ENCODE measurements at regions not wholly inside any gene's neighbourhood (a gene's known extent, or its start where the extent isn't known, plus 50 kb on each side); places are given as distances from the start of the nearest gene placed in this dataset.
"Not testable (repeated sequence)": the region's sequence is repeated elsewhere in the genome, so short reads cannot be mapped to it uniquely, and the experiment has no call there.

DNA sequence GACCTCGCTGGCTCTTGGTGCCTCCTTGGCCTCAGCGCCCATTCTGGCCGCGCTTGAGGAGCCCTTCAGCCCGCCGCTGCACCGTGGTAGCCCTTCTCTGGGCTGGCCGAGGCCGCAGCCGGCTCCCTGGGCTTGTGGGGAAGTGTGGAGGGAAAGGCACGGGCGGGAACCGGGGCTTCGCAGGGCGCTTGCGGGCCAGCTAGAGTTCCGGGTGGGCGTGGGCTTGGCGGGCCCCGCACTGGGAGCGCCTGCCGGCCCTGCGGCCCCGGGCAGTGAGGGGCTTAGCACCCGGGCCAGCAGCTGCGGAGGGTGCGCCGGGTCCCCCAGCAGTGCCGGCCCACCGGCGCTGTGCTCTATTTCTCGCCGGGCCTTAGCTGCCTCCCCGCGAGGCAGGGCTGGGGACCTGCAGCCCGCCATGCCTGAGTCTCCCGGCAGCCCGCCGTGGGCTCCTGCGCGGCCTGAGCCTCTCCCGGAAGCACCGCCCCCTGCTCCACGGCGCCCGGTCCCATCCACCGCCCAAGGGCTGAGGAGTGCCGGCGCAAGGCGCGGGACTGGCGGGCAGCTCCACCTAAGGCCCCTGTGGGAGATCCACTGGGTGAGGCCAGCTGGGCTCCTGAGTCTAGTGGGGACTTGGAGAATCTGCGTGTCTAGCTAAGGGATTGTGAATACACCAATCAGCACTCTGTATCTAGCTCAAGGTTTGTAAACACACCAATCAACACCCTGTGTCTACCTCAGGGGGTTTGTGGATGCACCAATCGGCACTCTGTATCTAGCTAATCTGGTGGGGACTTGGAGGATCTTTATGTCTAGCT lies 141.1 kb downstream of the SLCO4C1 start:
- DNase-seq (ENCODE audit: low read depth in 4 of 4, low spot score in 3 of 4), result not testable (repeated sequence)

DNA sequence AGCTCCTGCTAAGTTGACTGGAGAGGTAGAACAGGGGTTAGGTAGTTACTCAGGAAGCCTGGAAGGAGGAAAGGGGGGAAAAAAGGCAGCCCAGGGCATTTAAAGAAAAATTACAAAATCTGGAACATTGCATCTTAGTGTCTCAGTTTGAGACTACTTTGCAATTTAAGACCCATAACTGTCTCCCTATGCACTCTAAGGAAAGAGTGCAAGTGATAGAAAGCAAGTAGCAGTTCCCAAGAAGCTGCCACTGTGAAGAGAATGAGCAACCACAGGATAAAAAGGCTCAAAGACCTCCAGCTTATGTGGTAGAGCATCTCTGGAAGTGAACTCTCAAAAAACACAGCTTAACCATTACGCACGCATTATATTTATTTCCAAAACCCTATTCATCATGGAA lies 141.8 kb downstream of the SLCO4C1 start:
- DNase-seq (ENCODE audit: low read depth in 4 of 4, low spot score in 3 of 4), result no peak

DNA sequence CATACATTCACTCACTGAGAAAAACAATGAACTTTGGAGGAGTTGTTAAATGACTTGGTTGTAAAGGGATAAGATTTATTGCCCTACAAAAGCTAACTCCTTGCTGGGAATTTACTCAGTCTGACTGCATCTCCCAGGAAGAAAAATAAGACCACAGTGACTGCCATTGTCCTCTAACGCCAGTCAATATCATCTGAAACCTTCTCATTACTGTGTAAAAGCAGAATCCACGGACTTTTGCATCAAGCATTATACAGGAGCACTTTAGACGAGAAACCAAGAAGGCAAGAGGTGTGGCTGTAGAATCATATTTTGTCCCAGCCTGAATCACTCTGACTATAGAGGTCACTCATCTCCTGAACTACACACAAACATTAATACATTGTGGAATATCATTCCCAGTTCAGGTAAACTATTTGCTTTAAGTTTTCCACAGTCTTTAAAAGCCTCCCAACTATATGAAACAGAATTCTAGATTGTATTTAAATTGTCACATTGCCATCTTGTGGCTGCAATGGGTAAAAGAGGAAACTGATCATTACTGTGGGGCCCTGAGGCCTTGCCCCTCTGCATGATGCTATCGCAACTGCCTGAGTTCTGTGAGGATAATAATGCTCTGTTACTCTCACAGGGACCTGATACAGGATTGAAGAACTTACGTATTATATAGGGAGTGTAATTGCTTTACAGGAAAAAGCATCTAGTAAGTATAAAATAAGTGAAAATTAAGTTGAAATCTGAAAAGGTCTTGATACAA lies 142.9 kb downstream of the SLCO4C1 start:
- DNase-seq (ENCODE audit: low read depth in 4 of 4, low spot score in 3 of 4), result peak in 2 of 4 donors; percentile 8 to 16

DNA sequence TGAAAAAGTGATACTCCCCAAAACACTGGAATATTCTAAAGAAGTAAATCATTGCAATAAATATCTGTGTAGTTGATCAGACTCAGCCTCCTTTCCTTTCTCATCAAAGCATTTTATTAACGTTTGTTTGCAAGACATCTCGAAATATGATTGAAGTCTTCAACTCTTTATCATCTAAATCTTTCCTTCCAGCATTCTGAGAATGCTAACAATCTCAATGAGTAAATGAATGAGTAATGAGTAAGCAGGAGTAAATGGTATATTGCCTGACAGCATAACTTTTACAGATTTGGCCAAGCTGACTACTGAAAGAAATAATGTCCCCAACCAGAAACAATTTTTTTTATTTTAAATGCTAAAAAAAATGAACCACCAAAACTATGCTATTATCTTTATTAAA lies 157.1 kb downstream of the SLCO4C1 start:
- DNase-seq (ENCODE audit: low read depth in 4 of 4, low spot score in 3 of 4), result no peak

DNA sequence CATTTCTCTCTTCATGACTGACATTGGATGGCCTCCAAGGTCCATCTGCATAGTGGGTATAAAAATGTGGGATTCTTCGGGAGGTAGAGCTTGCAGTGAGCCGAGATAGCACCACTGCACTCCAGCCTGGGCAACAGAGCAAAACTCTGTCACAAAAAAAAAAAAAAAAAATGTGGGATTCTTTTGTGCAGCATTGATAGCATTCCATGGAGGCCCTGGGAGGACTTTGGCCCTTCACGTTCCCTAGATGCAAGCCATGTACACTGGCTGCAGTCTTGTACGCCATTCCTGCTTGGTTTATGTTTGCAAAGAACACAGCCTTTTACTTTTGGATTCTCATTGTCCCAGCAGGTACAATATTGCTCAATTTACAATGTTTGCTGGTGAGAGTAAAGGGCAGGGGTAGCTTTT lies 157.8 kb downstream of the SLCO4C1 start:
- DNase-seq (ENCODE audit: low read depth in 4 of 4, low spot score in 3 of 4), result no peak

DNA sequence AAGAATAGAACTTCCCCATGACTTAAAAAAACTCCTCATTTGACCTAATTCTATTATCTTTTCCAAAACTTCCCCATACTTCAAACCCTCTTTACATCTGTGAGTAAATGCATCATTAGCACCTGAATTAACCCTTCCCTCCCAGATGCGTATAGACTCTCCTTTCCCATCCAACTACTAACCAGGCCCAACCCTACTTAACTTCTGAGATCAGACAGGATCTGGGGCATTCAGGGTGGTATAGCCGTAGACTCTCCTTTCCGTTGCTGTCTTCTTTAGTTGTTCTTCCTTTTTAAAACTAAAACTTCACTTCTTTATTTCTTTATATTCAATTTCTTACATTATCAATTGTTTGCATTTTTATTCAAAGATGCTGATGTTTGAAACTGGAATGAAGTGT lies 165.2 kb downstream of the SLCO4C1 start:
- no peak for DNase-seq (ENCODE audit: low read depth in 4 of 4, low spot score in 3 of 4)

DNA sequence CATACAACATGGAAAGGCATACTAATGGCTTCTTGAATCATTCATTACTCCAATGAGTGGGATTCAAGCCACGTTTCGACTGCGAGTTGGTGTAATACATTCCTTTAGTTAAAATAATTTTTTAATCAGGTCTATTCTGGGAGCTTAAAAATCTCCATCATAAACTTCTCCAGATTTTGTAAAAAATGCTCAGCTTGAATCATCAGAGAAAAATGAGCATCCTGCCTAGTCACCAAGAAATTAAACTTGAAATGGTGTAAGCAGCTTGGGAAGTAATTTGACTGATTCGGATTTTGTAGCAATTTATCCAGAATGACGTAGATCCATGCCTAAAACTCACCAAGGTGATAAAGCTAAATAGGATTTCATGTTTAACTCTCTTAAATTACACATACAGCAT lies 165.7 kb downstream of the SLCO4C1 start:
- DNase-seq (ENCODE audit: low read depth in 4 of 4, low spot score in 3 of 4), result no peak

DNA sequence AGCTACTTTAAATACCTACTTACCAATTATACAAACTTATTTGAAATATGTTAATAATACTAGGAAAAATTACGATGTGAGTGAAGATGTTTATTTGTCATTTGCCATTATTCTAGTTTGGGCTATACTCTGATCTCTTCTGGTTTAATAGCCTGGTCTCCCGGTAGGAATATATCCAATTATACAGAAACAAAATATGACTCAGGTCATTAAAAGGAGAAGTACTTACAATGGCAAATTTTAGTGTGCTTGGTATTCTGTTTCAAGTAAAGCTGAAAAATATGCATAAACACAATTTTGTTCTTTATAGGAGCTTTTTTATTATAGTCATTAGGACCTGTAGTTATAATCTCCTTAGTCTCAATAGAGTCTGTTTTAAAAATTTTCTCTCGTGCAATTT lies 176.8 kb downstream of the SLCO4C1 start:
- no peak for DNase-seq (ENCODE audit: low read depth in 4 of 4, low spot score in 3 of 4)

DNA sequence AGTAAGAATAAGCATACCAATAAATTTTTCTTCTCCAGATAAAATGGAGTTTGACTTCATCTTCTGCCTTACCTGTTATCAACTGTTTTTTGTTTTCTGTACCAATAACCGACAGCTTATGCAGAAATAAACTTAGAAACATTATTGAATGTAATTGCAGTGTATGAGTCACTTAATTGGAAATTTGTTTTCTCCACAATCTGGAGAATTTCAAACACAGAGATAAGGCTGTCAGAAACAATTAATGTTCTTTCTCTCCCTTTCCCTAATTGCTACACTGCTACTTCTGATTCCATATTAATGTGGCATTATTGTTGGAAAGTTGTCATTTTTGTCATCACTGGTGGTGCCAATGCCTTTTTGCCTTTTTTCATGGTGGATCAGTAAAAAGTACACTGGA lies 180.3 kb downstream of the SLCO4C1 start:
- no peak for DNase-seq (ENCODE audit: low read depth in 4 of 4, low spot score in 3 of 4)

DNA sequence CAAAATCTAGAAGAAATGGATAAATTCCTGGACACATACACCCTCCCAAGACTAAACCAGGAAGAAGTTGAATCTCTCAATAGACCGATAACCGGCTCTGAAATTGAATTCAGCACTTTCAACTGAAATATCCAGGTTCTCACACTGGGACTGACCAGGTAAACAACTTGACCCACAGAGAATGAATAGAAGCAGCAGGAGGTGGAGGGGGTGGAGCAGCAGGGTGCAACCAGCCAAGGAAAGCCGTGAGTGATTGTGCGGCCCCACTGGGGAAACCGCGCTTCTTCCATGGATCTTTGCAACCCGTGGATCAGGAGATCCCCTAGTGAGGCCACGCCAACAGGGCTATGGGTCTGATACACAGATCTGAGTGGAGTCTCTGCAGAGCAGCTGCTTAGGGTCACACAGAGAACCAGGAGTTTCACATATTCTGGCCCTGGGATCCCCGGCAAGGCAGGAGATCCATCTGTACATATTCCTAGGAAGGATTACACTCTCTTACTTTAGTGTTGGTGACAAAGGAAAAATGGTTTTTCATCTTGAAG lies 181.5 kb downstream of the SLCO4C1 start:
- DNase-seq (ENCODE audit: low read depth in 4 of 4, low spot score in 3 of 4), result no peak

DNA sequence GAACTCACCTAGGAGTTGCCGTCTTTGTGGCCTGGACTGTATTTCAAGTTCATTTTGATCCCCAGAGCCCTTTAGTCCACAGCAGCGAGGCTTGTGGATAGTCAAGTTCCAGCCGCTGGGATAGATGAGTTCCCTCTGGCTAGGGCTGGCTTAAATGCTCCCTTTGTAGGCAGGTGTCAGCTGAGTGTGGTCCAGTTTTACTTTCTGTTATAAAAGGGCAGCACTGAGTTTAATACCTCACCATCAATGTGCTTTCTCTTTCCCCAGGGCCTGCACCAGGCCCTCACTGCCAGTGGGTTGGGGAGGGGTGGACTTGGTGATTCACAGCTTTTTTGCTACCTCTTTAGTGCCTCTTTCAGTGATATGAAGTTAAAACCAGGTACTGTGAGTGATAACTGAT lies 188.2 kb downstream of the SLCO4C1 start:
- DNase-seq (ENCODE audit: low read depth in 4 of 4, low spot score in 3 of 4), result no peak

DNA sequence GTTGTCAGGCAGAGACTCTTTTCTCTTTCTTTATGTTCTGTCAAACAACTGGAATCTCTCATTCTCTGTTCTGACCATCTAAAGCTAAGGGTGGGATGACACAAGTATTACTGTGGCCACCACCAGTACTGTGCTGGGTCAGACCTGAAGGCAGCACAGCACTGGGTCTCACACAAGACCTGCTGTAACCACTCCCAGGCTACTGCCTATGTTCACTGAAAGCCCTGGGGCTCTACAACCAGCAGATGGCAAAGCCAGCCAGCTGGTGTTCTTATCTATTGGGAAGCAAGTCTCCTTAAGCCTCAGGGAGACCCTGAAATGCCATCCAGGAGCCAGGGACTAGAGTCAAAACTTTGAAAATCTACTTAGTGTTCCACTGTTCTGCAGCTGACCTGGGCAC lies 189.5 kb downstream of the SLCO4C1 start:
- no peak for DNase-seq (ENCODE audit: low read depth in 4 of 4, low spot score in 3 of 4)

DNA sequence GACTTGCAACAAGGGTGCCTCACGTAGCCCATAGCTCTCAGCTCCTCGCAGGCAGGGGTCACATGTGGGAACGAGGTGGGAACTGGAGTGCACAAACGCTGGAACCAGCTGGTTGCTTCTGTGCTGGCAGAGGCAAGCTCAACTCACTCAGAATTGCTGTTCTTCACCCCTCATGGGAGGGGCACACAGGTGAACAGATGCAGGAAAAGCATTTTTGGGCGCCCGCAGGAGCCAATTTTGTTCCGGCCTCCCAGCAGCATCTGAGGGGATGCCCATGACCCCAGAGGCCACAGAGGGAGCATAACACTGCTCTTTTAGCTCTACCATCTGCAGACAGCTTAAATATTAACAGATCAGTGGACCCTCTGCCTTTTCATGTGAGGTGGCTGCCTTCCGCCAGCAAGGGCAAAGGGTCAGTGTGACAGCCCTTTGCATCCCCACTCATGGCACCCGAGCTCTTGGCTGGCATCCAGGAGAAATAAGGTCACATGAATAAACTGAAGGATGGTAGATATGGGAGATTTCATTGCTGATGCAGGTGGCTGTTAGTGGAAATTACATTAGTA lies 196.2 kb downstream of the SLCO4C1 start:
- peak in 3 of 4 donors; percentile 7 to 13 (median 10) for DNase-seq (ENCODE audit: low read depth in 4 of 4, low spot score in 3 of 4)

DNA sequence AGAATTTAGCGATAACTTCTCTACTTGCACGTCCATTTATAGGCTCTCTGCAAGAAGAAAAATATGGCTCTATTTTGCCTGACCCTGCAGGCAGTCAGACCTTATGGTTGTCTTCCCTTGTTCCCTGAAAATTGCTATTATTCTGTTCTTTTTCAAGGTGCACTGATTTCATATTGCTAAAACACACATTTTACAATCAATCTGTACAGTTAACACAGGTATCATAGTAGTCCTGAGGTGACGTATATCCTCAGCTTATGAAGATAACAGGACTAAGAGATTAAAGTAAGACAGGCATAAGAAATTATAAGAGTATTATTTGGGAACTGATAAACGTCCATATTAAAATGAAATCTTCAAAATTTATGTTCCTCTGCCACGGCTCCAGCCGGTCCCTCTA lies 197.0 kb downstream of the SLCO4C1 start:
- not testable (repeated sequence) for DNase-seq (ENCODE audit: low read depth in 4 of 4, low spot score in 3 of 4)

DNA sequence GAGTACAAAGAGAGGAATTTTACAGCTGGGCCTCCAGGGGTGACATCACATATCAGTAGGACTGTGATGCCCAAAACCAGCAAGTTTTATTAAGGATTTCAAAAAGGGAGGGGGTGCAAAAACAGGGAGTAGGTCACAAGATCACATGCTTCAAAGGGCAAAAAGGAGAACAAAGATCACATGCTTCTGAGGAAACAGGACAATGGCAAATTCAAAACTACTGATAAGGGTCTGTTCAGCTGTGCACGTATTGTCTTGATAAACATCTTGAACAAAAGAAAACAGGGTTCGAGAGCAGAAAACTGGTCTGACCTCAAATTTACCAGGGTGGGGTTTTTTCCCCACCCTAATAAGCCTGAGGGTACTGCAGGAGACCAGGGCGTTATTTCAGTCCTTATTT lies 197.5 kb downstream of the SLCO4C1 start:
- not testable (repeated sequence) for DNase-seq (ENCODE audit: low read depth in 4 of 4, low spot score in 3 of 4)

DNA sequence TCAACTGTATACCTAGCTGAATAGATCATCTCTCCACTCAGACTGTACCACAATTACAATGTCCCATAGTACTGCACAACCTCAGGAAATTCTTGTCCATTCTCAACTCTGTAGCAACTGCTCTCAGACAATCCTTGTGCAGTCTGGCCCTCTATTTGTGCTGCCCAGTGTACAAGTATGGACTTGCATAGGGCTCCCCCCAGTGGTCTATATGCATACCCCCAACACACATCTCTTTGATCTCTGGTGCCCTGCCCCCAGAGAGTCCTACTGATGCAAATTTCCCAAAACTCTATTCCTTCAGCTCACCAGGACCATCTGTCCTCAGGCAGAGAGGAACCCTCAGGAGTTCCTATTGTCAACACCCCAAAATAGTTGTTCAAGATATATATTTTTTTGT lies 205.3 kb downstream of the SLCO4C1 start:
- DNase-seq (ENCODE audit: low read depth in 4 of 4, low spot score in 3 of 4), result no peak

DNA sequence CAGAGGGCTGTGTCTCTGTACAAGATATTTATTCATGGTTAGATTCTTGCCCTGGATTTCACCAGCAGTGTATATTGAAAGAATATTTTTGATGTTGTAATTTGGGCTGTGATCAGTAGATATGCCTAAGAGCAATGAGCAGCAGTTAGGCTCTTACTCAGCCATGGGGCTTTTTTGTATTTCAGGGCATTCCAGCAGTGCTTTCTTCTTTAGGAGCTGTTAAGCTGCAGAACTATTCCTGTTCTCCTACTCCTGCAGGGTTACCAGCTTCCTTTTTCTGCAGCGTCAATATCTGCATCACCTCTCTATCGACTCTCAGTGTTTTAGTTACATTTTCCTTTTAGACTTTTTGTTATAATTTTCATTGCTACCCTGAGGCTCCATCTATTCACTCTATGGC lies 206.2 kb downstream of the SLCO4C1 start:
- no peak for DNase-seq (ENCODE audit: low read depth in 4 of 4, low spot score in 3 of 4)

DNA sequence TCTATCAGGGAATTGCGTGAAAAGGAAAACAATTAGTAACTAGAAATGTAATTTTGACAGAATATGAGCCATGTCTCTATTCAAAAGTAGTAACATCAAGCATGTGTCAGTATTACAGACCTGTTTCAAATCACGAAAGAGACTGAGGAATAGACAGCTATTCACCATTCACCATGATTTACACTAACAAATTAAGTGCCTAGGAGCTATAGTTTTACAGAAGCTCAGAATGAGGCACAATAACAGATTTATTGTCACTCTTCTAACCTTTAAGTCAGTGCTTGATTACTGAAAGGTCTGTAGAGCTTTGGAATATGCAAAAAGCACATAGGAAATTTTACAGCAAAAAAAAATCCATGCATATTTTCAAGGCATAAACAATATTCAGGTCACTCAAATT lies 208.2 kb downstream of the SLCO4C1 start:
- DNase-seq (ENCODE audit: low read depth in 4 of 4, low spot score in 3 of 4), result no peak

DNA sequence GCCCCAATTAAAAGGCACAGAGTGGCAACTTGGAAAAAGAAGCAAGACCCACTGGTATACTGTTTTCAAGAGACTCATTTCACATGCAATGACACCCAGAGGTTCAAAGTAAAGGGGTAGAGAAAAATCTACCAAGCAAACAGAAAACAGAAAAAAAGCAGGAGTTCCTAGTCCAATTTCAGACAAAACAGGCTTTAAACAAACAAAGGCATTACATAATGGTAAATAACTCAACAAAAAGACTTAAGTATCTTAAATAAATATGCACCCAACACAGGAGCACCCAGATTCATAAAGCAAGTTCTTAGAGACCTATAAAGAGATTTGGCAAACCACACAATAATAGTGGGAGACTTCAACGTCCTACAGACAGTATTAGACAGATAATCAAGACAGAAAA lies 215.8 kb downstream of the SLCO4C1 start:
- DNase-seq (ENCODE audit: low read depth in 4 of 4, low spot score in 3 of 4), result no peak

DNA sequence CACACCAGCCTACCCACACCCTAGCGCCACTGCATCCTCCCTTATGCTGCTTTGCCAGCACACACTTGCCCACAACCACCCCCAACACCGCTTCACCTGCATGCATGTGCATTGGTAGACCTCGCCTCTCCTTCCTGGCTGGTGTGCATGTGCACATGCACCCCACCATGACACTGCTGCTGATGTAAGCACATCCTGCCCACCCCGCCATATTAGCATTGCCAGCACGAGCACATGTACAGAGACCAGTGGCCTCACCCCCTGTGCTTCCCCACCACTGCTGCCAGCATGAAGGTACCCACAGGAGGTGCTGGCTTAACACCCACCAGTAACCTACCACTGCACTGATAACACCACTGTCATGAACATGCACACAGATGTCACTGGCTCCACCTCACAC lies 218.2 kb downstream of the SLCO4C1 start:
- no peak for DNase-seq (ENCODE audit: low read depth in 4 of 4, low spot score in 3 of 4)

DNA sequence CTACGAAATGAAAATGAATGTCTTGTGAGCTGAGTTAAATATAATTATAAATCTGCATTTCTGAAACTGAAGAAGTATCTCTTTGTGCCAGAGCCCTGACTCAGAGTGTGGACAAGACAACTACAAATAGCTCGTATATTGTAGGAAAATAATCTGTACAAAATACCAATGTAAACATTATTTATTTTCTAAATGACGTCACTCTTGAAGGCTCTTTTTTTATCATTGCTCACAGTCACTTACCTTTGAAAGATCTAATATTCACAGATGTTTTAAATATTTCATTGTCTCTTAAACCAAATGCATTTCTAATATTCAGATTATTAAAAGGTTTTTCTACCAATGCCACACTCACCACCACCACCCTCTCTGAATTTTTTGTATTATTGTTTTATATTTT lies 226.1 kb downstream of the SLCO4C1 start:
- no peak for DNase-seq (ENCODE audit: low read depth in 4 of 4, low spot score in 3 of 4)

DNA sequence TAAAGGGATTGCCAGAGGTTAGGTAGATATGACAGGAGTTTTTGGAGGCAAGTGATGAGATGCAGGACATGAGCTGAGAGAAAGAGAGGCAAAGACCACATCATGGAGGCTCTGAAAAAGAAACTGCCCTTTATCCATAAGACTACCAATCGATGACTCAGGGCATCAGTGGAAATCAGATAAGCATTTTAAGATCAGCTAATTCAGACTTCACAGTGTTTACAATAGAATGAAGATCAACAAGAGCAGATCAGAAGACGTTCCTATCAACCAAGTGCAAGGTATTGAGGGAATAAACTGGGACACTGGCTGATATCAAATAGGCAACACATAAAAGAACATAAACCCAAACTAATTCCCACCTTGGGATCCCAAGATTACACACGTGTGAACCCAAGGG lies 227.2 kb downstream of the SLCO4C1 start:
- DNase-seq (ENCODE audit: low read depth in 4 of 4, low spot score in 3 of 4), result no peak
